Suprapubic skin (tissue), 4 donors: ENCODE measurements at regions not wholly inside any gene's neighbourhood (a gene's known extent, or its start where the extent isn't known, plus 50 kb on each side); places are given as distances from the start of the nearest gene placed in this dataset.

Experiments
- DNase-seq, 2 donors: peaks; one replicate each; pipeline ENCODE4 v3.0.0-alpha.2; 2019; ENCODE audit warnings: low spot score in 2 of 2
- H3K27ac ChIP-seq: fragments of 200-600 bp; sonication (generic); one replicate; pipeline ENCODE4 v1.5.1; 2019
- H3K27me3 ChIP-seq: fragments of 200-600 bp; sonication (generic); one replicate; pipeline ENCODE4 v1.5.1; 2019
- H3K36me3 ChIP-seq: fragments of 200-600 bp; sonication (generic); one replicate; pipeline ENCODE4 v1.5.1; 2019
- H3K4me1 ChIP-seq: fragments of 200-600 bp; sonication (generic); one replicate; pipeline ENCODE4 v1.5.1; 2019
- H3K4me3 ChIP-seq: fragments of 200-600 bp; sonication (generic); one replicate; pipeline ENCODE4 v1.5.1; 2019; ENCODE audit warnings: mild to moderate bottlenecking
- H3K9me3 ChIP-seq: fragments of 200-600 bp; sonication (generic); one replicate; pipeline ENCODE4 v1.5.1; 2019
- CTCF ChIP-seq, 2 donors: fragments of 200-600 bp in 1 of 2; fragments of 450-650 bp in 1 of 2; sonication (generic) in 1 of 2; IDR thresholded peaks; one replicate each; pipeline ENCODE4 v1.5.1; 2016 to 2019; ENCODE audit warnings: antibody characterized with exemption in 2 of 2, mild to moderate bottlenecking in 1 of 2, moderate library complexity in 1 of 2
- EP300 ChIP-seq: sonication (generic); formaldehyde crosslinking; IDR thresholded peaks from one replicate; pipeline ENCODE4 v1.6.1; 2017; ENCODE audit warnings: antibody characterized with exemption
- POLR2A ChIP-seq, 2 donors: fragments of 450-650 bp; IDR thresholded peaks; one replicate each; pipeline ENCODE4 v1.6.1; 2017; ENCODE audit warnings: antibody characterized with exemption in 2 of 2, mild to moderate bottlenecking in 2 of 2, moderate library complexity in 2 of 2
- POLR2AphosphoS5 ChIP-seq, 3 donors: sonication (generic); formaldehyde crosslinking; IDR thresholded peaks; one replicate each; pipeline ENCODE4 v1.6.1; 2017; ENCODE audit warnings: antibody characterized with exemption in 3 of 3
- WGBS: methylation state at CpG from one replicate; pipeline ENCODE4 v1.1.5; 2018; 5-methylcytosine and 5-hydroxymethylcytosine counted together

GRCh38 chr4:166230841-166231240, 357.8 kb downstream of the TLL1 start:
- Histone ChIP-seq H3K27me3 (no peaks in the 10 kb centered on the region), H3K4me3 (no peak overlapping the region), H3K4me1 (no peaks in the 10 kb centered on the region), H3K9me3 (no peaks in the 10 kb centered on the region), H3K27ac (no peak overlapping the region), H3K36me3 (no peaks in the 10 kb centered on the region)
- WGBS: 88% methylated on average over 1 of the region's 1 CpG
- TF ChIP-seq CTCF (IDR thresholded peaks at IDR 0.05): no peak
- TF ChIP-seq EP300: no peak
- no peak for TF ChIP-seq POLR2AphosphoS5 (IDR thresholded peaks at IDR 0.05)
- TF ChIP-seq POLR2A (IDR thresholded peaks at IDR 0.05): no peak
- no peak for DNase-seq

- H3K36me3 ChIP-seq: no peaks in the 10 kb centered on the region
- no peaks in the 10 kb centered on the region for H3K4me1 ChIP-seq
- no peak for TF ChIP-seq POLR2AphosphoS5 (IDR thresholded peaks at IDR 0.05)
- no peak for TF ChIP-seq EP300
- TF ChIP-seq CTCF (IDR thresholded peaks at IDR 0.05): no peak
- no peak for TF ChIP-seq POLR2A (IDR thresholded peaks at IDR 0.05)
- WGBS: 85% methylated on average over 4 of the region's 4 CpGs
- no peak overlapping the region for H3K27ac ChIP-seq
- H3K4me3 ChIP-seq: no peak overlapping the region
- DNase-seq: no peak
- H3K27me3 ChIP-seq: no peaks in the 10 kb centered on the region
- no peaks in the 10 kb centered on the region for H3K9me3 ChIP-seq
Measured at GRCh38 chr4:166239354-166239753, 366.3 kb downstream of the TLL1 start.

- WGBS: 74% methylated on average over 4 of the region's 4 CpGs
Measured at GRCh38 chr4:166252487-166253402, 379.7 kb downstream of the TLL1 start.

GRCh38 chr4:166257276-166257675, 384.2 kb downstream of the TLL1 start:
- H3K27ac ChIP-seq: no peak overlapping the region
- H3K9me3 ChIP-seq: no peaks in the 10 kb centered on the region
- 65% methylated on average over 2 of the region's 2 CpGs for WGBS
- no peak for DNase-seq
- no peak for TF ChIP-seq POLR2AphosphoS5 (IDR thresholded peaks at IDR 0.05)
- no peak for TF ChIP-seq POLR2A (IDR thresholded peaks at IDR 0.05)
- no peak for TF ChIP-seq CTCF (IDR thresholded peaks at IDR 0.05)
- TF ChIP-seq EP300: no peak
- H3K36me3 ChIP-seq: no peaks in the 10 kb centered on the region
- H3K27me3 ChIP-seq: no peaks in the 10 kb centered on the region
- H3K4me3 ChIP-seq: no peak overlapping the region
- no peaks in the 10 kb centered on the region for H3K4me1 ChIP-seq

More at GRCh38 chr4:166252487-166253402, 379.7 kb downstream of the TLL1 start:
- no peaks in the 10 kb centered on the region for H3K27me3 ChIP-seq
- H3K9me3 ChIP-seq: no peaks in the 10 kb centered on the region
- H3K27ac ChIP-seq: no peak overlapping the region
- no peak for DNase-seq
- no peak for TF ChIP-seq POLR2AphosphoS5 (IDR thresholded peaks at IDR 0.05)
- peak; percentile 5 to 27 for TF ChIP-seq CTCF (IDR thresholded peaks at IDR 0.05)
- no peak for TF ChIP-seq EP300
- no peaks in the 10 kb centered on the region for H3K36me3 ChIP-seq
- H3K4me3 ChIP-seq: no peak overlapping the region
- H3K4me1 ChIP-seq: no peaks in the 10 kb centered on the region

GRCh38 chr4:166257891-166258290, 384.9 kb downstream of the TLL1 start:
- no peak overlapping the region for H3K27ac ChIP-seq
- TF ChIP-seq POLR2AphosphoS5 (IDR thresholded peaks at IDR 0.05) (no peak), POLR2A (IDR thresholded peaks at IDR 0.05) (no peak), EP300 (no peak), CTCF (IDR thresholded peaks at IDR 0.05) (no peak)
- H3K4me1 ChIP-seq: no peaks in the 10 kb centered on the region
- no peak for DNase-seq
- no peaks in the 10 kb centered on the region for H3K27me3 ChIP-seq
- H3K36me3 ChIP-seq: no peaks in the 10 kb centered on the region
- WGBS: 52% methylated on average over 4 of the region's 4 CpGs
- no peaks in the 10 kb centered on the region for H3K9me3 ChIP-seq
- no peak overlapping the region for H3K4me3 ChIP-seq
